PC-9 (cell line): ENCODE measurements at regions not wholly inside any gene's neighbourhood (a gene's known extent, or its start where the extent isn't known, plus 50 kb on each side); places are given as distances from the start of the nearest gene placed in this dataset.

Experiments used
- BruUV-seq: library from RNA; stranded (reverse); fragments of 400-500 nt; replicated peaks from 2 replicates; lab custom pipeline; 2021; lab: Mats Ljungman, UMichigan
- CTCF ChIA-PET: fragments of 300-600 bp; sonication (Branson Sonifier 250); formaldehyde crosslinking; loops from one replicate; lab custom pipeline; 2022; ENCODE audit warnings: antibody characterized with exemption; lab: Charles Lee
- POLR2A ChIA-PET: fragments of 300-600 bp; sonication (Branson Sonifier 250); formaldehyde crosslinking; loops from one replicate; lab custom pipeline; 2022; ENCODE audit warnings: antibody characterized with exemption; ENCODE audit not compliant: unreplicated experiment; lab: Charles Lee
- DNase-seq, 2 experiments: peaks; one replicate each; pipeline versions ENCODE4 v3.0.0 to v3.0.0-alpha.2; 2015 to 2022; ENCODE audit warnings: mixed read lengths in 1 of 2
- H2AFZ ChIP-seq: fragments of 200-600 bp; sonication (generic); 2 replicates; pipeline ENCODE4 v1.8.1; 2017; ENCODE audit warnings: antibody characterized with exemption
- H3F3A ChIP-seq: fragments of 200-600 bp; sonication (generic); 2 replicates; pipeline ENCODE4 v1.8.1; 2017; ENCODE audit warnings: antibody characterized with exemption, mild to moderate bottlenecking, low read depth; ENCODE audit not compliant: insufficient read depth
- H3K27ac ChIP-seq: fragments of 200-600 bp; sonication (generic); 2 replicates; pipeline ENCODE4 v1.6.1; 2016; ENCODE audit warnings: mixed run types
- H3K27me3 ChIP-seq: fragments of 200-600 bp; sonication (generic); 2 replicates; pipeline ENCODE4 v1.6.1; 2016; ENCODE audit warnings: low read depth, mixed run types; ENCODE audit not compliant: insufficient read depth
- H3K36me3 ChIP-seq: fragments of 200-600 bp; sonication (generic); 2 replicates; pipeline ENCODE4 v1.6.1; 2016; ENCODE audit warnings: low read depth, mixed run types
- H3K4me1 ChIP-seq: fragments of 200-600 bp; sonication (generic); replicated peaks from 2 replicates; pipeline ENCODE4 v1.6.1; 2016; ENCODE audit warnings: mixed run types; ENCODE audit not compliant: insufficient read depth
- H3K4me2 ChIP-seq: fragments of 200-600 bp; sonication (generic); 2 replicates; pipeline ENCODE4 v1.6.1; 2017; ENCODE audit warnings: mixed run types
- H3K4me3 ChIP-seq: fragments of 200-600 bp; sonication (generic); 2 replicates; pipeline ENCODE4 v1.6.1; 2016; ENCODE audit warnings: mixed run types
- H3K79me2 ChIP-seq: fragments of 200-600 bp; sonication (generic); 2 replicates; pipeline ENCODE4 v1.6.1; 2017; ENCODE audit warnings: low read depth, mixed run types
- H3K9me2 ChIP-seq: fragments of 200-600 bp; sonication (generic); 2 replicates; pipeline ENCODE4 v1.8.1; 2017; ENCODE audit warnings: mild to moderate bottlenecking; ENCODE audit not compliant: insufficient read depth
- H3K9me3 ChIP-seq: fragments of 200-600 bp; sonication (generic); 2 replicates; pipeline ENCODE4 v1.8.1; 2016; ENCODE audit warnings: low read depth; ENCODE audit not compliant: insufficient read depth
- H4K20me1 ChIP-seq: fragments of 200-600 bp; sonication (generic); 2 replicates; pipeline ENCODE4 v1.8.1; 2017; ENCODE audit not compliant: insufficient read depth
- CTCF ChIP-seq: fragments of 200-600 bp; sonication (generic); conservative IDR thresholded peaks from 2 replicates; pipeline ENCODE4 v1.6.1; 2017; ENCODE audit warnings: mixed run types, antibody characterized with exemption, mild to moderate bottlenecking, moderate library complexity
- EZH2 ChIP-seq: fragments of 200-600 bp; sonication (generic); IDR thresholded peaks from 2 replicates; pipeline ENCODE4 v1.8.0; 2017; ENCODE audit warnings: antibody characterized with exemption, low read depth
- intact Hi-C: fragments of 100-400 bp; cut with micrococcal nuclease; formaldehyde crosslinking; loops from one replicate; pipeline ENCODE4 v1.10.0; 2022; ENCODE audit not compliant: unreplicated experiment

- ChIA-PET POLR2A (no interaction called here), CTCF (interaction anchor here (0.6 kb wide), 1 partner anchor 535 kb away, joined by 4 read pairs; no protein-coding TSS in a partner anchor)
- H4K20me1 ChIP-seq, result no peaks in the 10 kb centered on the region
- no peak overlapping the region for H3K27ac ChIP-seq
- no TSS peak for BruUV-seq
- no peak for TF ChIP-seq EZH2
- H3K4me3 ChIP-seq, result no peak overlapping the region
- no peaks in the 10 kb centered on the region for H3K27me3 ChIP-seq
- no peaks in the 10 kb centered on the region for H3K9me2 ChIP-seq
- H2AFZ ChIP-seq, result no peak overlapping the region
- H3K4me2 ChIP-seq, result no peak overlapping the region
- intact Hi-C loops, result no loop called here
- no peaks in the 10 kb centered on the region for H3K79me2 ChIP-seq
- no peak for DNase-seq
- H3K9me3 ChIP-seq, result peaks cover 6% of the 10 kb centered on the region
- H3K36me3 ChIP-seq, result no peaks in the 10 kb centered on the region
- H3F3A ChIP-seq, result no peaks in the 10 kb centered on the region; the same call in 1 of the 2 replicates
- no peaks in the 10 kb centered on the region for H3K4me1 ChIP-seq
Observed at GRCh38 chr22:26762503-26763472, 105.4 kb downstream of the MIAT start.

- H3K4me3 ChIP-seq, result no peak overlapping the region
- POLR2A ChIA-PET, result no interaction called here
- H3K9me3 ChIP-seq, result peaks cover 6% of the 10 kb centered on the region
- no peak overlapping the region for H2AFZ ChIP-seq
- H4K20me1 ChIP-seq, result no peaks in the 10 kb centered on the region
- BruUV-seq, result no TSS peak
- H3K36me3 ChIP-seq, result no peaks in the 10 kb centered on the region
- no peaks in the 10 kb centered on the region; the same call in 1 of the 2 replicates for H3F3A ChIP-seq
- DNase-seq, result peak; percentile 10 to 37
- H3K79me2 ChIP-seq, result no peaks in the 10 kb centered on the region
- TF ChIP-seq CTCF, result no peak
- TF ChIP-seq EZH2, result no peak
- no peaks in the 10 kb centered on the region for H3K27me3 ChIP-seq
- intact Hi-C loops, result no loop called here
- H3K4me1 ChIP-seq, result no peaks in the 10 kb centered on the region
- H3K9me2 ChIP-seq, result no peaks in the 10 kb centered on the region
- no peak overlapping the region for H3K4me2 ChIP-seq
- no peak overlapping the region for H3K27ac ChIP-seq
- CTCF ChIA-PET, result no interaction called here
Observed at GRCh38 chr22:26763633-26764361, 106.4 kb downstream of the MIAT start.

GRCh38 chr22:26766510-26767350 lies 109.3 kb downstream of the MIAT start:
- Histone ChIP-seq H3K79me2 (no peaks in the 10 kb centered on the region), H3K36me3 (no peaks in the 10 kb centered on the region), H3K27me3 (no peaks in the 10 kb centered on the region), H3F3A (no peaks in the 10 kb centered on the region; the same call in 1 of the 2 replicates), H2AFZ (no peak overlapping the region), H3K4me3 (no peak overlapping the region), H3K4me1 (no peaks in the 10 kb centered on the region), H3K9me2 (no peaks in the 10 kb centered on the region), H3K9me3 (peaks cover 6% of the 10 kb centered on the region), H3K27ac (no peak overlapping the region), H4K20me1 (no peaks in the 10 kb centered on the region), H3K4me2 (no peak overlapping the region)
- no peak for DNase-seq
- intact Hi-C loops, result no loop called here
- ChIA-PET POLR2A (no interaction called here), CTCF (no interaction called here)
- no peak for TF ChIP-seq EZH2
- no peak for TF ChIP-seq CTCF
- no TSS peak for BruUV-seq
